ENCODE measurements at regions not wholly inside any gene's neighbourhood (a gene's known extent, or its start where the extent isn't known, plus 50 kb on each side); places are given as distances from the start of the nearest gene placed in this dataset.

DNA sequence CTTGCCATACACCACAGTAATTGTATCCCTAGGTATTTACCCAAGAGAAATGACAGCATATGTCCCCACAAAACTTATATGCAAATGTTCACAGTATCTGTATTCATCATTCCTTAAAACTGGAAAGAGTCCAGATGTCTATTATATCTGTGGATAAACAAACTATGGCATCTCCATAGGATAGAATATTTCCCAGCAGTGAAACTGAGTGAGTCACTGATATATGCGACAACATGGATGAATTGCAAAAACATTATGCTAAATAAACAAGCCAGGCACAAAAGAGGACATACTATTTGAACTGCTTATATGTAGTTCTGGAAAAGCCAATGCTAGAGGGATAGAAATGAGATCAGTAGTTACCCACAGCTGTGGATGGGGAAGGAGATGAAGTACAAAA lies 359.4 kb upstream of the DSEL start:
- Mint-ChIP-seq H3K4me1 (ENCODE audit: unreplicated experiment) (no peaks in the 10 kb centered on the region), H3K27ac (ENCODE audit: unreplicated experiment) (no peak overlapping the region), H3K27me3 (ENCODE audit: unreplicated experiment) (no peaks in the 10 kb centered on the region), H3K9me3 (ENCODE audit: unreplicated experiment) (no peaks in the 10 kb centered on the region), H3K4me3 (ENCODE audit: unreplicated experiment) (no peak overlapping the region), H3K36me3 (ENCODE audit: low read depth, unreplicated experiment) (no peaks in the 10 kb centered on the region)
- no peak for DNase-seq (ENCODE audit: low spot score)
- TF ChIP-seq, protein P1, sequence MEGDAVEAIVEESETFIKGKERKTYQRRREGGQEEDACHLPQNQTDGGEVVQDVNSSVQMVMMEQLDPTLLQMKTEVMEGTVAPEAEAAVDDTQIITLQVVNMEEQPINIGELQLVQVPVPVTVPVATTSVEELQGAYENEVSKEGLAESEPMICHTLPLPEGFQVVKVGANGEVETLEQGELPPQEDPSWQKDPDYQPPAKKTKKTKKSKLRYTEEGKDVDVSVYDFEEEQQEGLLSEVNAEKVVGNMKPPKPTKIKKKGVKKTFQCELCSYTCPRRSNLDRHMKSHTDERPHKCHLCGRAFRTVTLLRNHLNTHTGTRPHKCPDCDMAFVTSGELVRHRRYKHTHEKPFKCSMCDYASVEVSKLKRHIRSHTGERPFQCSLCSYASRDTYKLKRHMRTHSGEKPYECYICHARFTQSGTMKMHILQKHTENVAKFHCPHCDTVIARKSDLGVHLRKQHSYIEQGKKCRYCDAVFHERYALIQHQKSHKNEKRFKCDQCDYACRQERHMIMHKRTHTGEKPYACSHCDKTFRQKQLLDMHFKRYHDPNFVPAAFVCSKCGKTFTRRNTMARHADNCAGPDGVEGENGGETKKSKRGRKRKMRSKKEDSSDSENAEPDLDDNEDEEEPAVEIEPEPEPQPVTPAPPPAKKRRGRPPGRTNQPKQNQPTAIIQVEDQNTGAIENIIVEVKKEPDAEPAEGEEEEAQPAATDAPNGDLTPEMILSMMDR (IDR thresholded peaks at IDR 0.05; ENCODE audit: unreplicated experiment) = no peak

DNA sequence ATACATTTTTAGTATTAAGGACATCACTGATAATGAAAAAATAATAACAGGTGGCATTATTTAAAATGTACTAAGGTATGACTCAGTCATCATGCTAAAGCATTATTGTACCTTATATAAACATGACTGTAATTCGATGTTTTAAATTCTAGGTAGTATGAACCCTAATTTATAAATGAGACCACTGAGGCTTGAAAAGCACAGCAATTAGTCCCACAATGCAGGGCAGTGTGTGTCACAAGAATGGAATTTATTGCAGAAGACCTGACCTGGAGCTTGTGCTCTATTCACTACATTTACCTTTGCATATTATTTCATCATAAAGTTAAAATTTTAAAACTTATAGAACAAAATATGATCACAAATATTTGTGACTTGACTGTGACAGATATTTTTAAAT lies 358.5 kb upstream of the DSEL start:
- Mint-ChIP-seq H3K4me3 (ENCODE audit: unreplicated experiment) (no peak overlapping the region), H3K4me1 (ENCODE audit: unreplicated experiment) (no peaks in the 10 kb centered on the region), H3K36me3 (ENCODE audit: low read depth, unreplicated experiment) (no peaks in the 10 kb centered on the region), H3K9me3 (ENCODE audit: unreplicated experiment) (no peaks in the 10 kb centered on the region), H3K27me3 (ENCODE audit: unreplicated experiment) (no peaks in the 10 kb centered on the region), H3K27ac (ENCODE audit: unreplicated experiment) (no peak overlapping the region)
- TF ChIP-seq, protein P1 (IDR thresholded peaks at IDR 0.05; ENCODE audit: unreplicated experiment) = no peak
- no peak for DNase-seq (ENCODE audit: low spot score)

DNA sequence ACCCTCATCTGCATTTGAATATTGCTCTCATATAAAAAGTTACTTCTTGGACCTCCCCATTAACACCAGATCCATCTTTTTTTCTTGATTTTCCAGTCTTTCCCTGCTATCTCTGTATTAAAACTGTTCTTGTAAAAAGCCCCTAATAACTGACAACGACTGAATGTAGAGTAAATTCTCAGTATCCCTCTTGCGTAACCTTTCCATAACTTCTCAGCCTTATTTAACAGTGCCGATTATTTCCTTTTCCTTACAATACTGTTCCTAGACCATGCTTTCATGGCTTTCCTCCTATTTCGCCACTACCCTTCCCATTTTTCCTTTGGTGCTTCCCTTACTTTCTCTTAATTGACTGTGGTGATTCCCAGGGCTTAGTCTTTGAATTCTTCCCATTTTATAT lies 348.9 kb upstream of the DSEL start:
- Mint-ChIP-seq H3K36me3 (ENCODE audit: low read depth, unreplicated experiment) (no peaks in the 10 kb centered on the region), H3K27ac (ENCODE audit: unreplicated experiment) (no peak overlapping the region), H3K4me1 (ENCODE audit: unreplicated experiment) (no peaks in the 10 kb centered on the region), H3K9me3 (ENCODE audit: unreplicated experiment) (no peaks in the 10 kb centered on the region), H3K4me3 (ENCODE audit: unreplicated experiment) (no peak overlapping the region), H3K27me3 (ENCODE audit: unreplicated experiment) (no peaks in the 10 kb centered on the region)
- no peak for DNase-seq (ENCODE audit: low spot score)
- TF ChIP-seq, protein P1 (IDR thresholded peaks at IDR 0.05; ENCODE audit: unreplicated experiment) = no peak

DNA sequence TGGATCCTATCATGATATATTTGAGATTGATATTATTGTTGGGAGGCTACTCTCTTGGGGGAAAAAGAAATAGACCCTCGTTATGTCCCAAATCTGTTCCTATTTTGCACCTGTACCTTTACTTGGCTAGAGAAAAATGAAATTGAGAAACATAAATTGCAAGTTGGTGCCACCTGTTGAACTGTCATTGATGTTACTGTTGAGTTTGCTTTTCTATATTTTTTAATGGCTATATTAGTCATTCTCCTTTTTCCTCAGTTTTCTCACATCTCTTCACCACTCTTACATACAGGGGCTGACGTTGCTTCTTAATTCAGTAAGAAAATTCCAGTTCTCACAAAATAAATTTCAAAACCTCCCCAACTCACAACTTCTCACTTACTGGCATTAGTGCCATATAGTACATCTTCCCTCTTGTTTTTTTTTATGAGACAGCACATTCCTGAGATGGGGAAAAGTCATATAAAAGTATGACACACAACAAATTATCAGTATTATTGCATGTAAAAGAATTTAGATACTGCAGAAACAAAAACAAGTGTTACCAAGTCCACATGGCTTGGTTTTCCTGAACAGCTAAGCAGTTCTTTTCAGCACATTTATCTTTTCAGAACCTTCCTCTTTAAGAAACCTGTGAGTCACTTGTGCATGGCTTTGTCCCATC lies 348.3 kb upstream of the DSEL start:
- no peak overlapping the region for H3K27ac Mint-ChIP-seq (ENCODE audit: unreplicated experiment)
- no peaks in the 10 kb centered on the region for H3K36me3 Mint-ChIP-seq (ENCODE audit: low read depth, unreplicated experiment)
- no peaks in the 10 kb centered on the region for H3K4me1 Mint-ChIP-seq (ENCODE audit: unreplicated experiment)
- no peaks in the 10 kb centered on the region for H3K9me3 Mint-ChIP-seq (ENCODE audit: unreplicated experiment)
- H3K4me3 Mint-ChIP-seq (ENCODE audit: unreplicated experiment) = no peak overlapping the region
- H3K27me3 Mint-ChIP-seq (ENCODE audit: unreplicated experiment) = no peaks in the 10 kb centered on the region
- DNase-seq (ENCODE audit: low spot score) = no peak
- TF ChIP-seq, protein P1 (IDR thresholded peaks at IDR 0.05; ENCODE audit: unreplicated experiment) = no peak

DNA sequence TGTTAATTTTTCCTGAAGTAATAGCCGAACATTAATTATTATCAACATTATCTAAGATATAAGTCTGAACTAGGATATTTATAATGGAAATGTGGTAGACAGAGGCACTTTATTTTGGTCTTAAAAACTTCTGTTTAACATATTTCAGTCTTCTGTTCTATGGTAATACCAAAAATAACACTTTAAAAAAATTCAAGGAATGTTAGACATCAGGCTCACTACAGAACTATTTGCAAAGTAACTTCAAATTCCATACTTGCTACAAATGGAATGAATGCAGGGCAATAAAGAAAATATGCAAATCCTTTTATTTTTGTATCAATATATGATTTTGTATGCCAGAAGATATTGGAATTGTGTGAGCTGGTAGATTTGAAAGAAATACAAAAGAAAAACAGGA lies 345.5 kb upstream of the DSEL start:
- TF ChIP-seq, protein P1 (IDR thresholded peaks at IDR 0.05; ENCODE audit: unreplicated experiment) = no peak
- no peak overlapping the region for H3K4me3 Mint-ChIP-seq (ENCODE audit: unreplicated experiment)
- H3K36me3 Mint-ChIP-seq (ENCODE audit: low read depth, unreplicated experiment) = no peaks in the 10 kb centered on the region
- H3K27ac Mint-ChIP-seq (ENCODE audit: unreplicated experiment) = no peak overlapping the region
- H3K4me1 Mint-ChIP-seq (ENCODE audit: unreplicated experiment) = no peaks in the 10 kb centered on the region
- H3K9me3 Mint-ChIP-seq (ENCODE audit: unreplicated experiment) = no peaks in the 10 kb centered on the region
- no peak for DNase-seq (ENCODE audit: low spot score)
- H3K27me3 Mint-ChIP-seq (ENCODE audit: unreplicated experiment) = no peaks in the 10 kb centered on the region
